Memory B cell (primary cell): ENCODE measurements at regions not wholly inside any gene's neighbourhood (a gene's known extent, or its start where the extent isn't known, plus 50 kb on each side); places are given as distances from the start of the nearest gene placed in this dataset.
A peak's percentile ranks its signal among the peaks of the same experiment; 100 is the strongest.

Experiments
- ATAC-seq: fragments of 150-1000 bp; cut with Tn5 transposase; 2 replicates; pipeline ENCODE4 v1.10.0; 2021; ENCODE audit warnings: low read depth, mild to moderate bottlenecking, moderate library complexity
- DNase-seq, 2 donors: peaks; one replicate each; pipeline ENCODE4 v3.0.0; 2022; ENCODE audit warnings: low spot score in 2 of 2
- H3K27ac Mint-ChIP-seq: one replicate; pipeline ENCODE4 v1.8.0; 2022; ENCODE audit warnings: mild to moderate bottlenecking, moderate library complexity, mixed read lengths
- H3K27me3 Mint-ChIP-seq: one replicate; pipeline ENCODE4 v1.8.0; 2022; ENCODE audit warnings: mixed read lengths
- H3K36me3 Mint-ChIP-seq: one replicate; pipeline ENCODE4 v1.8.0; 2022; ENCODE audit warnings: mild to moderate bottlenecking, mixed read lengths
- H3K4me1 Mint-ChIP-seq: one replicate; pipeline ENCODE4 v1.8.0; 2022; ENCODE audit warnings: mixed read lengths
- H3K4me3 Mint-ChIP-seq: one replicate; pipeline ENCODE4 v1.8.0; 2022; ENCODE audit warnings: mild to moderate bottlenecking, moderate library complexity, mixed read lengths
- H3K9me3 Mint-ChIP-seq: one replicate; pipeline ENCODE4 v1.8.0; 2022; ENCODE audit warnings: mixed read lengths

DNA sequence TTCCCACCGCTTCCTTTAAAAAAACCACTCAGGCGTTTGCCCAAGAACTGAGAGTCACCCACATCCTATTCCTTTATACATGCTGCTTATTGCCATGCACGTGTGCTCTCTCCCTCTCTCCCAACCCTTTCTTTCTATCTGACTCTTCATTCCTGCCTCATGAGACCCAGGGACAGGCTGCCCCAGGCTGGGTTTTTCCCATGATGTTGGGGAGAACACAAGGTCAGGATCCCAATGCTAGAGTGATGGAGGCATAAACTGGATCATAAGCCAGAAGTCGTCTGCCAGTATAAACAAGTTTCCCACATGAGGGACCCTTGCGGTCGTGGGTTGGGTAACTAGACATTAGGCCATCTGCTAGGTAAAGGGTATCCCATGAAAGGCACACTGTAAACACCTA is 64.9 kb downstream of the CD2 start:
- Mint-ChIP-seq H3K36me3 (no peaks in the 10 kb centered on the region), H3K4me3 (no peak overlapping the region), H3K9me3 (no peaks in the 10 kb centered on the region), H3K27me3 (no peaks in the 10 kb centered on the region), H3K27ac (no peak overlapping the region), H3K4me1 (no peaks in the 10 kb centered on the region)
- DNase-seq = no peak
- ATAC-seq = no peak

DNA sequence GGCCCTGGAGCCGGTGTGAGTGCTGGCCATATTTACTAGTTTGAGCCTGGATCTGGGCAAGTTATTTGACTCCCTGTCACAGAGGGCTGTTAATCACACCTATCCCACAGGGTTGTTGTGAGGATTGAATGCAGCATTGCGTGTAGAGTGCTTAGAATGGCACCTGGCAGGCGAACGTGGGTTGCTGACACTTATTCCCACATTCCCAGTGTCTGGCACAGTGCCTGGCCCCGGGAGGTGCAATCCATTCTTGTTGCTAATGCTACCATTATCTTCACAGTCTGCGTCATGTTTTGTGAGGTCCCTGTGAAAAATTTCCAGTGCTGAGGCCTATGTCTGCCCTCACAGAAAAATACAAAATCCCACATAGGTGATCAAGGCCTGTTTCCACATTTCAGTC is 66.1 kb downstream of the CD2 start:
- ATAC-seq (no peak), DNase-seq (no peak)
- Mint-ChIP-seq H3K4me3 (no peak overlapping the region), H3K36me3 (no peaks in the 10 kb centered on the region), H3K9me3 (no peaks in the 10 kb centered on the region), H3K27me3 (peaks cover 3% of the 10 kb centered on the region), H3K27ac (no peak overlapping the region), H3K4me1 (no peaks in the 10 kb centered on the region)

DNA sequence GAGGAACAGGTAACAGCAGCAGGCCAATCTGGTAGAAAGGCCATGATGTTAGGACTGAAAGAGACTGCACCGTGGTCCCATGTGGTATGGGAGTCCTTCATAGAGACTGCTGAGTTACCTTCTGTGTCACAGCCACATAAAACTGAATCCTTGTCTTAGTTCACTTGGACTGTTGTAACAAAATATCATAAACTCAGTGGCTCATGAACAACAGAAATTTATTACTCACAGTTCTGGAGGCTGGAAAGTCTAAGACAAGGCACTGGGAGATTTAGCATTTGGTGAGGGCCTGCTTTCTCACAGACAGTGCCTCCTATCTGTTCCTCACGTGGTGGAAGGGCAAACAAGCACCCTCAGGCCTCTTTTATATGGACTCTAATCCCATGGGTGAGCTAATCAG is 67.5 kb downstream of the CD2 start:
- Mint-ChIP-seq H3K9me3 (no peaks in the 10 kb centered on the region), H3K27ac (no peak overlapping the region), H3K4me1 (no peaks in the 10 kb centered on the region), H3K4me3 (no peak overlapping the region), H3K36me3 (no peaks in the 10 kb centered on the region), H3K27me3 (peaks cover 3% of the 10 kb centered on the region)
- no peak for DNase-seq
- ATAC-seq = no peak

DNA sequence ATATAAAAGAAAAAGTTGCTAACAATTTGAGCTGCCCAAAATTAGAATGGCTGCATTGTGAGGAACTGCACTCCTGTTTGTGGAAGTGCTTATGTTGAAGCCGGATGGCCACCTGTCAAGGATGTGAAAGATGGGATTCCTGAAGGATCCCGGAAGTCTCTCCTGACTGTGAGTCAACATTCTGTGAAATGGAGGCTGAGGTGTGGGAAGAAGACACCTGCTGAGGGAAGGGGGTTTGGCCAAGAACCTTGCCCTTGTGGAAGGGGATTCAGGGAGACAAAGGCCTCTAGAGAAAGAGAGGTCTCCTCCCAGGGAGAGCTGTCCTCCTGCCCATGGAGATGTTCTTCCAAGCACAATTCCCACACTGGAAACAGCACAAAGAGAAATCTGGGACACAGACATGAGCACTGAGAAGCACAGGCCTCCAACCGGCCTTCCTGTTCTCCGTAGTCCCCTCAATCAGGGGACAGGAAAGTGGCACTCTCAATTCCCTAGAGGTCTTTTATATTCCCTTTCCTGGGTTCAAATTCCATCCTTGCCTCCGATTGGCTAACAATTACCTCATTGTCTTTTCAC is 70.5 kb downstream of the CD2 start:
- no peaks in the 10 kb centered on the region for H3K36me3 Mint-ChIP-seq
- no peaks in the 10 kb centered on the region for H3K9me3 Mint-ChIP-seq
- DNase-seq (no peak), ATAC-seq (no peak)
- peaks cover 5% of the 10 kb centered on the region for H3K27me3 Mint-ChIP-seq
- H3K4me1 Mint-ChIP-seq = no peaks in the 10 kb centered on the region
- H3K4me3 Mint-ChIP-seq = no peak overlapping the region
- no peak overlapping the region for H3K27ac Mint-ChIP-seq

DNA sequence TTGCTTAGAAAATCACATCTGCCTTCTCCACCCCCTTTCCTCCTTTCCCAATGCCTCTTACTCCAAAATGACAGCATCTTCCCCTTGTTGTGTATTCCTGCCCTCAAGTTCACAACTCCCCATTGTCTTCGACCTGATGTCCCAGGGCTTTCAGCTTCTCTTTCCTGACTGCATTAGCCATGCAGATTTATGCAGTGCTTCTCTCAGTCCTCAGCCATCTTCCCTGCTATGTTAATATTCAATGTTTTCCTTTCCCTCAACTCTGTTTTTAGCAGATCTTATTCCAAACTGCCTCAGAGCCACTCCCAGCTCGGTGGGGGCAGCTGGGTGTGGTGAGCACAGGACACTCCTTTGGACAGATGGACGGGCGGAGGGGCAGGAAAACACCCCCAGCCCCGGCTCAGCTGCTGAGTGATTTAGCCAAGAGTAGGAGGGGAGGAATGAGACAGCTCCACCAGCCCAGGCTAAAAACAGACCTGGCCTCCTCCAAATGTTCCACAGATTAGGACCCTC is 71.0 kb downstream of the CD2 start:
- Mint-ChIP-seq H3K27ac (no peak overlapping the region), H3K9me3 (no peaks in the 10 kb centered on the region), H3K27me3 (peaks cover 5% of the 10 kb centered on the region), H3K4me3 (no peak overlapping the region), H3K36me3 (no peaks in the 10 kb centered on the region), H3K4me1 (no peaks in the 10 kb centered on the region)
- no peak for DNase-seq
- no peak for ATAC-seq

DNA sequence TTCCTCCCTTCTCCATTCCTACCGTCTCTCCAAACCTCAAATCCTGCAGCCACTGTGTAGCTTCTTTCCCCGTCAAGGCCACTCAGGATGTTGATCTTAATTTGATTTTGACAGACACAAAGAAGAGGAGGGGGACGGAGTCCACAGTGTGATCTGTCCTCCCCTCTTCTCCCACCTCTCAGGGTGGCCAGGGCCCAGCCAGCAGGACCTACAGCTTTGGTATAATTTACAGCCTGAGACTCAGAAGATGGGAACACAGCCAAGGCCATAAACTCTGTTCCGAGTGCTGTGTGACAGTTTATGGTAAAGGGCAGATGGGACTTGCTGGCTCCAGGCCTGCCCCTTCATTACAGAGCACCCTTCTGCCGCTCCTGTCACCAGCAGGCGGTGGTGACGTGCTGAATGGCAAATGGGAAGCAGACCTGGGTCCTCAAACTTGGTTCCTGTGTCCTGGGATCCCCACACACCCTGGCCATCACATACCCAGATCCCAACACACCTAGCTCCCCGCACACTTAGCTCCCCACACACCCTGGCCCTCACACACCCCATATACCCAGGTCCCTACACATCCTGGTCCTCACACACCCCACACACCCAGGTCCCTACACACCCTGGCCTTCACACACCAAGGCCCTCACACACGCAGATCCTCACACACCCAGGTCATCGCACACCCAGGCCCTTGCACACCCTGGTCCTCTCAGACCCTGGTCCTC is 71.6 kb downstream of the CD2 start:
- no peaks in the 10 kb centered on the region for H3K36me3 Mint-ChIP-seq
- H3K4me3 Mint-ChIP-seq = no peak overlapping the region
- ATAC-seq = no peak
- no peaks in the 10 kb centered on the region for H3K4me1 Mint-ChIP-seq
- H3K27ac Mint-ChIP-seq = no peak overlapping the region
- peaks cover 5% of the 10 kb centered on the region for H3K27me3 Mint-ChIP-seq
- no peaks in the 10 kb centered on the region for H3K9me3 Mint-ChIP-seq
- DNase-seq = no peak

DNA sequence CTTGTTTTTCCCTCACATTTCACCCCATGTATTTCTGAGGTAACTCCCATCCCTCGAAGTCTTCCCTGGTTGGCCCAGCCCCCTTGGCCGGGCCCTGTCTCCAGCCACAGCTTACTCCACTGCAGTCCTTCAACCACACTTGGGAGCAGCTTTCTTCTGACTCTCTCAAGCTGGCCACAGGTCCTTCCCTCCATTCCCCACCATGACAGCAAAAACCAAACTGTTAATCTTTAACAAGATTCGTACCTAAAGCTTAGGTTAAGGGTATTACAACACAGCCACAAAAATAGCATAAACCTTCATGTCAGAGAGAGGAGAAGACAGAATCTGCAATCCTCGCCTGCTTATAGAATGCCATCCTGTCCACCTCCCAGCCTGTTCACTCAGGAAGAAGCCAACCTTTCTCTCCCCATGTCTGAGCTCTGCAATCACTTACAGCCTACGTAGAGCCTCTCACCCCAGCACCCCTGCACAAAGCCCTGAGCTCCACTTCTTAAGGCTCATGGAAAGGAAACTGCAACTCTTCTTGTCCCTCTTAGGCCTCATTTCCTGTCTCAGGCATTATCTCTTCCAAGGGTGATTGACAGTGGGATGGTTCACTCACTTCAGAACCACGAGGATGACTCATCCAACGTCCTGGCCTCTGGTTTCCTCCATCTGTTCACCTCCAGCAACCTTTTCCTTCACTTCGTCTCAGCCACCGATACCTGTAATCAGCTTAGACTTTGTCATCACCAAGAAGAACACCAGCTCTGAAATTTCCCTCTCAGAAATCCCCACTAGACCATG is 72.8 kb downstream of the CD2 start:
- Mint-ChIP-seq H3K9me3 (no peaks in the 10 kb centered on the region), H3K4me3 (no peak overlapping the region), H3K27ac (no peak overlapping the region), H3K4me1 (no peaks in the 10 kb centered on the region), H3K36me3 (no peaks in the 10 kb centered on the region), H3K27me3 (peaks cover 5% of the 10 kb centered on the region)
- ATAC-seq = no peak
- no peak for DNase-seq

DNA sequence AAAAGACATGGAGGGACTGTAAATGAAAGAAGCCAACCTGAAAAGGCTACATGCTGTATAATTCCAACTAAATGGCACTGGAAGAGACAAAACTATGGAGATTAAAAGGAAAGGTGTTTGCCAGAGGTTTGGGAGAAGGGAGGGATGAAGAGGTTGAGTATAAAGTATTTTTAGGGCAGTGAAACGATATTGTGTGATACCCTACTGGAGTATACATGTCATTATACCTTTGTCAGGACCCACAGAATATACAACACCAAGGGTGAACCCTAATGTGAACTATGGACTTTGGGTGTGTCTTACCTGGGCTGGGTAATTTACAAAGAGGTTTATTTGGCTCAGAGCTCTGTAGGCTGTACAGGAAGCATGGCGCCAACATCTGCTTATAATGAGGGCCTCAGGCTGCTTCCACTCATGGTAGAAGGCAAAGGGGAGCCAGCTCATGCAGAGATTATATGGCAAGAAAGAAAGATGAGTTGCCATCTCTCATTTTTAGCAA is 73.4 kb downstream of the CD2 start:
- Mint-ChIP-seq H3K36me3 (no peaks in the 10 kb centered on the region), H3K9me3 (no peaks in the 10 kb centered on the region), H3K4me3 (no peak overlapping the region), H3K4me1 (no peaks in the 10 kb centered on the region), H3K27me3 (peaks cover 5% of the 10 kb centered on the region), H3K27ac (no peak overlapping the region)
- ATAC-seq = no peak
- DNase-seq = no peak

DNA sequence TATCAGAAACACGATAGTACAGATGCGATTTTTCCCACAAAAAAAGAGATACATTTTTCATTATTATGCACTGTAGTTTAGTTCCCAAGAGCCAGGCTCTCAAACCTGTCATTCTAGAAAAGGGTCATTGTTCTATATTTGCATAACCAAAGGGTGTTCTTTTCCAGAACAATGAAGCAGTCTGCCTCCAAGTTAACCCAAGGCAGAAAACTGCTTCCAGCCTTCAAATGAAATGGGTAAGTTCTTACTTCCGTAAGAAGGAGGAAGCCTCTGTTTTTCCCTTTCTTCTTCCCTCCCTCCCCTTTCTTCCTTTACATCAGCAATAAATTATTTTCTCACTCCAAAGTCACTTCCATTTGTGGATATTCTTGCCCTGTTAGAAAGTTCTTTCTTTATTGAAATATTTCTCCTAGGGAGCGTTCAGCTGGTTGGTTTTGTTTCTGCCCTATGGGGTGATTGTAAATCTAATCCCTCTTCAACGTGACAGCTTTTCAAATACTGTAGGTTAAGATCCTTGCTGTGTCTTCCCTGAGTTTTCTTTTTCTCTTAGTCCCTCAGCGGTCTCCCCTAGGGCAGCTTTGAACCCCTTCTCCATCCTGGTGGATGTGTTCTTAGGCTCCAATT is 77.3 kb upstream of the PTGFRN start:
- peaks cover 3% of the 10 kb centered on the region for H3K4me1 Mint-ChIP-seq

DNA sequence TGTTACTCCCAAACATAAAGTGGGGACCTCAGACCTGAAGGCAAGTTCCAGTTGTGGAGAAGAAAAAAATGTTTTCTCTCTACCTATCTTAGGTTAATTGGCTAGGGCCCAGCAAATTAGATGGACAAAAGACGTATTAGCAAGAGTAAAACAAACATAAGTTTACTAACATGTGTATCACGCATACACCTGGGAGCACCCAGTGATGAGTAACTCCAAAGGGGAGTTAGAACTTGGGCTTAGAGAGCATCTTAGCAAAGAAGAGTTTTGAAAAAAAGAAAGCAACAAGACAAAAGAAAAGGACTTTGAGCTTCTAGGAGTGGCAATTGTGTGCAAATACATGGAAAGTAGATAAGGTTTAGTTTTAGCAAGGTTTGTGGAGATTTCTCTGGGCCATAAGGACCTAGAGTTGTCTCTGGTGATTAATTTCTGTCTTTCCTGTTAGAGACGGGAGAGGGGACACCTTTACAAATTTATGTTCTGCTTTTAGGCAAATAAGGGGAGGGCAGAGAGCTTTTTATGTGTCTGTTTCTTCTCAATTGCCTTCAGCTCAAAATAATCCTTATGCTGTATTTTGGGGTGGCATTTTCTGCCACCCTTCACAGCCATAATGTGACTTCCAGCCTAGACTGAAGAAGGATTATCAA is 76.7 kb upstream of the PTGFRN start:
- H3K27me3 Mint-ChIP-seq = peaks cover 8% of the 10 kb centered on the region
- ATAC-seq (no peak), DNase-seq (no peak)
- H3K36me3 Mint-ChIP-seq = peaks cover 6% of the 10 kb centered on the region
- H3K9me3 Mint-ChIP-seq = peaks cover 4% of the 10 kb centered on the region
- no peak overlapping the region for H3K27ac Mint-ChIP-seq
- no peak overlapping the region for H3K4me3 Mint-ChIP-seq
- peaks cover 3% of the 10 kb centered on the region for H3K4me1 Mint-ChIP-seq

More for the DNA sequence above, 77.3 kb upstream of the PTGFRN start:
- DNase-seq (no peak), ATAC-seq (no peak)
- H3K4me3 Mint-ChIP-seq = no peak overlapping the region
- peaks cover 8% of the 10 kb centered on the region for H3K27me3 Mint-ChIP-seq
- no peak overlapping the region for H3K27ac Mint-ChIP-seq
- H3K9me3 Mint-ChIP-seq = peaks cover 4% of the 10 kb centered on the region
- H3K36me3 Mint-ChIP-seq = peaks cover 6% of the 10 kb centered on the region

DNA sequence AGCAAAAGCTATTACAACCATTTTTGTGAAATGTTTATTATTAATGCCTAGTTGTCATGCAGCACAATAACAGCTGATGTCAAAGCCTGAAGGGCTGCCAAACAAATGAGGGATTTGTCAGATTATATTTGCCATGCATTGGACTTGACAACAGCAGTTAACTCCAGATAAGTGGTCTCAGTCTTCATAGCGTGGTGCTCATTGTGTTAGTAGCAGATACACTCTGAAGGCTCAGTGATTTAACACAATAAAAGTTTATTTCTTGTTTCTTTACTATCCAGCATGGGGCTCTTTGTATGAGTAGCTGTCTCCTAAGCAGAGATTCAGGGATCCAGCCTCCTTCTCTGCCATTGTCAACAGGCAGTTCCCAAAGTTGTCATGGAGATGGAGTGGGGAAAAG is 76.0 kb upstream of the PTGFRN start:
- ATAC-seq (no peak), DNase-seq (no peak)
- Mint-ChIP-seq H3K27me3 (peaks cover 8% of the 10 kb centered on the region), H3K9me3 (peaks cover 4% of the 10 kb centered on the region), H3K4me3 (no peak overlapping the region), H3K27ac (no peak overlapping the region), H3K36me3 (peaks cover 6% of the 10 kb centered on the region), H3K4me1 (peaks cover 3% of the 10 kb centered on the region)

DNA sequence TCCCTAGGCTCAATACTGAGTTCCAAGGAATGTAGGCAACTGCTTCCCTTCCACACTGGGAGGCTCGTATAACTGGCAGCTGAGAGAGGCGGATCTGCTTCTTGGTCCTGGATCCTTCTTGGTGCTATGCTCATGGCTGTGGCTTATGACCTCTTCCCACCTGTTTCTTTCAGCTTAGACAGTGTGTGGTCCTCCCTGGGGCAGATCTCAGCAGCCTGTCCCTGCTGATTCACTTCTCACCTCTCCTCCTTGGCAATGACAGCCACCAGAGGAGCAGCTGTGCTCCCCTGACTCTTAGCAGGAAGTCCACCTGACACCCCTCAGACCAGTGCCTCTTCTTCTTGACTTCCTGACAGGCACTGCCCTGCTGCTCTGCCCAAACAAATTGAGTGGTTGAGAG is 75.1 kb upstream of the PTGFRN start:
- H3K27me3 Mint-ChIP-seq = peaks cover 9% of the 10 kb centered on the region
- peaks cover 3% of the 10 kb centered on the region for H3K4me1 Mint-ChIP-seq
- ATAC-seq = no peak
- peaks cover 4% of the 10 kb centered on the region for H3K9me3 Mint-ChIP-seq
- DNase-seq = no peak
- H3K36me3 Mint-ChIP-seq = peaks cover 6% of the 10 kb centered on the region
- peak overlapping the region; percentile 64 for H3K27ac Mint-ChIP-seq
- no peak overlapping the region for H3K4me3 Mint-ChIP-seq

DNA sequence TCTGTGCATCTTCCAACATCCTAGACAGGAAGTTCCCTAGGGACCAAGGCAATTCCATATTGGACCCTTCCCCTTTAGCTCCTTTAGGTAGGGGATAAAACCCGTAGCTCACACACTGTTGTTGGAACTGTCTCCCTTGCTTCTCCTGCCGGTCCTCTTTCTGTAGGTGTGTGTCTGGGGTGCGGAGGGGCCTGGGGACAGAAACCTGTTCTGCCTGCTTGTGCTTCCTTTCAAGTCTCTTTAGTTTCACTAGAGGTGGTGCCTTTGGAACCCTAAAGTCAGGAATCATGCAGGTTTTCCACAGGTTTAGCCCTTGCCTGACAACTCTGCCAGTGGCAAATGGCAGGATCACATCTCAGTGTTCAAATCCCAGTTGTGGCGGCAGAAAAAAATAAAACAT is 74.6 kb upstream of the PTGFRN start:
- no peak for ATAC-seq
- H3K36me3 Mint-ChIP-seq = peaks cover 6% of the 10 kb centered on the region
- H3K27ac Mint-ChIP-seq = no peak overlapping the region
- H3K27me3 Mint-ChIP-seq = peaks cover 9% of the 10 kb centered on the region
- H3K4me3 Mint-ChIP-seq = no peak overlapping the region
- DNase-seq = no peak
- peaks cover 3% of the 10 kb centered on the region for H3K4me1 Mint-ChIP-seq
- H3K9me3 Mint-ChIP-seq = peaks cover 4% of the 10 kb centered on the region
